Spleen (tissue), 7 donors: ENCODE measurements at regions not wholly inside any gene's neighbourhood (a gene's known extent, or its start where the extent isn't known, plus 50 kb on each side); places are given as distances from the start of the nearest gene placed in this dataset.

ENCODE experiments used
- POLR2A ChIP-seq, 3 donors: fragments of 450-650 bp; IDR thresholded peaks; one replicate each; pipeline ENCODE4 v1.5.1; 2017; ENCODE audit warnings: antibody characterized with exemption in 3 of 3, mild to moderate bottlenecking in 1 of 3
- POLR2AphosphoS5 ChIP-seq, 3 donors: sonication (generic); formaldehyde crosslinking; IDR thresholded peaks; one replicate each; pipeline ENCODE4 v1.5.1; 2017; ENCODE audit warnings: antibody characterized with exemption in 3 of 3
- TF ChIP-seq, protein P1 (sequence below), 11 experiments: fragments of 200-600 bp in 7 of 11; fragments of 450-650 bp in 4 of 11; sonication (generic) in 4 of 11; IDR thresholded peaks in 8 of 11; conservative IDR thresholded peaks in 3 of 11; 1 replicate in 7 of 11; 2 replicates in 4 of 11; pipeline versions ENCODE4 v1.4.0 to v1.8.0; 2016 to 2021; ENCODE audit warnings: antibody characterized with exemption in 11 of 11, inconsistent platforms in 4 of 11, mild to moderate bottlenecking in 1 of 11
- donor health status: DM: no; HTN: no; CAD: no; lungs with moderate emphysema.
- donor health status: DM: no; HTN: no; CAD: no.
- donor health status: DM: no; HTN: no; CAD: no.

DNA sequence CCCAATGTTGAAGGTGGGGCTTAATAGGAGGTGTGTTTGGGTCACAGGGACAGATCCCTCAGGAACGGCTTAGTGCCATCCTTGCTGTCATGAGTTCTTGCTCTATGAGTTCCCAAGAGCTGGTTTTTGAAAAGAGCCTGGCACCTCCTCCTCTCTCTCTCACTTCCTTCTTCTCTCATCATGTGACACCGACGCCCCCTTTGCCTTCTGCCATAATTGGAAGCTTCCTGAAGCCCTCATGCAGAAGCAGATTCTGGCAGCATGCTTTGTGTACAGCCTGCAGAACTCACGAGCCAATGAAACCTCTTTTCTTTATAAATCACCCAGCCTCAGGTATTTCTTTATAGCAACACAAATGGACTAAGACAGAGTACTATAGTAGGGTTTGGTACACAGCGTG, 100.4 kb upstream of the SH3BP4 start:
- no peak for TF ChIP-seq POLR2A (IDR thresholded peaks at IDR 0.05)
- TF ChIP-seq, protein P1, sequence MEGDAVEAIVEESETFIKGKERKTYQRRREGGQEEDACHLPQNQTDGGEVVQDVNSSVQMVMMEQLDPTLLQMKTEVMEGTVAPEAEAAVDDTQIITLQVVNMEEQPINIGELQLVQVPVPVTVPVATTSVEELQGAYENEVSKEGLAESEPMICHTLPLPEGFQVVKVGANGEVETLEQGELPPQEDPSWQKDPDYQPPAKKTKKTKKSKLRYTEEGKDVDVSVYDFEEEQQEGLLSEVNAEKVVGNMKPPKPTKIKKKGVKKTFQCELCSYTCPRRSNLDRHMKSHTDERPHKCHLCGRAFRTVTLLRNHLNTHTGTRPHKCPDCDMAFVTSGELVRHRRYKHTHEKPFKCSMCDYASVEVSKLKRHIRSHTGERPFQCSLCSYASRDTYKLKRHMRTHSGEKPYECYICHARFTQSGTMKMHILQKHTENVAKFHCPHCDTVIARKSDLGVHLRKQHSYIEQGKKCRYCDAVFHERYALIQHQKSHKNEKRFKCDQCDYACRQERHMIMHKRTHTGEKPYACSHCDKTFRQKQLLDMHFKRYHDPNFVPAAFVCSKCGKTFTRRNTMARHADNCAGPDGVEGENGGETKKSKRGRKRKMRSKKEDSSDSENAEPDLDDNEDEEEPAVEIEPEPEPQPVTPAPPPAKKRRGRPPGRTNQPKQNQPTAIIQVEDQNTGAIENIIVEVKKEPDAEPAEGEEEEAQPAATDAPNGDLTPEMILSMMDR (IDR thresholded peaks at IDR 0.05 in 8 of 11, conservative IDR thresholded peaks at IDR 0.05 in 3 of 11): no peak
- no peak for TF ChIP-seq POLR2AphosphoS5 (IDR thresholded peaks at IDR 0.05)
